Neural cell (in vitro differentiated cells): ENCODE measurements at regions not wholly inside any gene's neighbourhood (a gene's known extent, or its start where the extent isn't known, plus 50 kb on each side); places are given as distances from the start of the nearest gene placed in this dataset.

Experiments used
- H2AFZ ChIP-seq: fragments of 200-600, 300-800 bp; sonication (generic), shearing (Covaris generic); 2 replicates; pipeline ENCODE4 v1.6.0; 2014; ENCODE audit warnings: low read depth, mild to moderate bottlenecking, antibody characterized with exemption, low read length, moderate library complexity
- H3F3A ChIP-seq: fragments of 200-600 bp; shearing (Covaris generic); 2 replicates; pipeline ENCODE4 v1.6.1; 2016; ENCODE audit warnings: mild to moderate bottlenecking, moderate library complexity, mixed read lengths, antibody characterized with exemption, low read length; ENCODE audit not compliant: insufficient read depth, poor library complexity, severe bottlenecking
- H3K27ac ChIP-seq: fragments of 200-600, 300-800 bp; sonication (generic), shearing (Covaris generic); 2 replicates; pipeline ENCODE4 v1.5.1; 2014; ENCODE audit warnings: mild to moderate bottlenecking, low read length, moderate library complexity
- H3K27me3 ChIP-seq: fragments of 300-800, 200-600 bp; sonication (generic), shearing (Covaris generic); 2 replicates; pipeline ENCODE4 v1.6.0; 2014; ENCODE audit warnings: mild to moderate bottlenecking, low read depth, low read length, moderate library complexity; ENCODE audit not compliant: insufficient read depth
- H3K36me3 ChIP-seq: fragments of 300-800, 200-600 bp; sonication (generic), shearing (Covaris generic); 2 replicates; pipeline ENCODE4 v1.5.1; 2014; ENCODE audit warnings: mild to moderate bottlenecking, antibody characterized with exemption, low read length, moderate library complexity; ENCODE audit not compliant: insufficient read depth
- H3K4me2 ChIP-seq: fragments of 300-800, 200-600 bp; sonication (generic), shearing (Covaris generic); 2 replicates; pipeline ENCODE4 v1.6.0; 2014; ENCODE audit warnings: mild to moderate bottlenecking, low read length
- H3K4me3 ChIP-seq: fragments of 300-800, 200-600 bp; sonication (generic), shearing (Covaris generic); 2 replicates; pipeline ENCODE4 v1.5.1; 2014; ENCODE audit warnings: mild to moderate bottlenecking, low read length, moderate library complexity
- H3K79me2 ChIP-seq: fragments of 200-600 bp; shearing (Covaris generic); replicated peaks from 2 replicates; pipeline ENCODE4 v1.6.0; 2014; ENCODE audit warnings: mild to moderate bottlenecking, low read length, moderate library complexity; ENCODE audit not compliant: insufficient read depth
- H3K9ac ChIP-seq: fragments of 300-800, 200-600 bp; sonication (generic), shearing (Covaris generic); 2 replicates; pipeline ENCODE4 v1.6.1; 2016; ENCODE audit warnings: mild to moderate bottlenecking, low read length, mixed read lengths
- H3K9me2 ChIP-seq: fragments of 200-600 bp; shearing (Covaris generic); 2 replicates; pipeline ENCODE4 v1.6.1; 2016; ENCODE audit warnings: mild to moderate bottlenecking, low read length, mixed read lengths; ENCODE audit not compliant: insufficient read depth
- H3K9me3 ChIP-seq: fragments of 200-600, 300-800 bp; sonication (generic), shearing (Covaris generic); 2 replicates; pipeline ENCODE4 v1.6.1; 2016; ENCODE audit warnings: mild to moderate bottlenecking, mixed run types, low read length, moderate library complexity, mixed read lengths
- H4K20me1 ChIP-seq: fragments of 200-600 bp; shearing (Covaris generic); 2 replicates; pipeline ENCODE4 v1.6.1; 2016; ENCODE audit warnings: mild to moderate bottlenecking, mixed run types; ENCODE audit not compliant: insufficient read depth
- EP300 ChIP-seq: fragments of 450-650 bp; conservative IDR thresholded peaks from 2 replicates; pipeline ENCODE4 v1.6.1; 2014; ENCODE audit warnings: antibody characterized with exemption, mild to moderate bottlenecking, moderate library complexity; ENCODE audit not compliant: poor library complexity, severe bottlenecking
- EZH2 ChIP-seq: fragments of 200-600, 300-800 bp; shearing (Covaris generic), sonication (generic); IDR thresholded peaks from 2 replicates; pipeline ENCODE4 v1.6.1; 2014; ENCODE audit warnings: antibody characterized with exemption, low read length, borderline replicate concordance, mild to moderate bottlenecking; ENCODE audit not compliant: insufficient read depth, poor library complexity, severe bottlenecking
- MXI1 ChIP-seq: fragments of 450-650 bp; conservative IDR thresholded peaks from 2 replicates; pipeline ENCODE4 v1.6.1; 2014; ENCODE audit warnings: antibody characterized with exemption, mild to moderate bottlenecking; ENCODE audit not compliant: poor library complexity, severe bottlenecking
- POLR2AphosphoS5 ChIP-seq: IDR thresholded peaks from 2 replicates; pipeline ENCODE4 v1.6.1; 2012
- RAD21 ChIP-seq: fragments of 450-650 bp; conservative IDR thresholded peaks from 2 replicates; pipeline ENCODE4 v1.6.1; 2014; ENCODE audit warnings: antibody characterized with exemption, mild to moderate bottlenecking, moderate library complexity
- REST ChIP-seq: IDR thresholded peaks from 2 replicates; pipeline ENCODE4 v1.6.1; 2012; ENCODE audit warnings: borderline replicate concordance
- SMC3 ChIP-seq: fragments of 450-650 bp; conservative IDR thresholded peaks from 2 replicates; pipeline ENCODE4 v1.6.1; 2014; ENCODE audit warnings: antibody characterized with exemption, mild to moderate bottlenecking, moderate library complexity; ENCODE audit not compliant: poor library complexity
- TAF1 ChIP-seq: IDR thresholded peaks from 2 replicates; pipeline ENCODE4 v1.6.1; 2012; ENCODE audit warnings: low read depth
- TF ChIP-seq, protein P1 (sequence below): fragments of 450-650 bp; IDR thresholded peaks from 2 replicates; pipeline ENCODE4 v1.5.1; 2014; ENCODE audit warnings: antibody characterized with exemption, mild to moderate bottlenecking, moderate library complexity; ENCODE audit not compliant: poor library complexity, severe bottlenecking

DNA sequence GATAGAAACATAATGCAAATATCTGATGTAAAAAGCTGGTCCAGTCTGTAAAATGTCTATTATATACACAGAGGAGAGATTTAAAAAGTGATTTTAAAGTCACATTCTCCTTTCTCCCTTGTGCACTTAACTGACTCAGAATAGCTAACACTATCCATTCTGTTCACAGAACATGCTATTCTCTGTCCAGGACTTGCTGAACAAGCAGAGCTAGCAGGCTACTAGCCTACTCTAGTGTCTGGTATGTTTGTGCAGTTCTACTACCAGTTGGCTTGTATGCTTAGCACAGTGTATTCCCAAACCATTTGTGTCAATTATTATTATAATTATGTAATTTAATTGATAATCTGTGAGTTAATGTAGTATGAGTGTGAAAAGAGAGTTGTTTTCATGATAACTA lies 161.7 kb upstream of the NUDT12 start:
- Histone ChIP-seq H3K79me2 (no peaks in the 10 kb centered on the region), H3K4me2 (no peak overlapping the region), H2AFZ (no peak overlapping the region), H3F3A (no peaks in the 10 kb centered on the region), H4K20me1 (no peaks in the 10 kb centered on the region), H3K9ac (no peak overlapping the region), H3K27me3 (no peaks in the 10 kb centered on the region), H3K9me2 (no peaks in the 10 kb centered on the region), H3K4me3 (no peak overlapping the region), H3K9me3 (no peaks in the 10 kb centered on the region), H3K36me3 (no peaks in the 10 kb centered on the region), H3K27ac (no peak overlapping the region)
- no peak for TF ChIP-seq EZH2
- TF ChIP-seq MXI1: no peak
- TF ChIP-seq SMC3: no peak
- TF ChIP-seq RAD21: no peak
- TF ChIP-seq EP300: no peak
- TF ChIP-seq, protein P1, sequence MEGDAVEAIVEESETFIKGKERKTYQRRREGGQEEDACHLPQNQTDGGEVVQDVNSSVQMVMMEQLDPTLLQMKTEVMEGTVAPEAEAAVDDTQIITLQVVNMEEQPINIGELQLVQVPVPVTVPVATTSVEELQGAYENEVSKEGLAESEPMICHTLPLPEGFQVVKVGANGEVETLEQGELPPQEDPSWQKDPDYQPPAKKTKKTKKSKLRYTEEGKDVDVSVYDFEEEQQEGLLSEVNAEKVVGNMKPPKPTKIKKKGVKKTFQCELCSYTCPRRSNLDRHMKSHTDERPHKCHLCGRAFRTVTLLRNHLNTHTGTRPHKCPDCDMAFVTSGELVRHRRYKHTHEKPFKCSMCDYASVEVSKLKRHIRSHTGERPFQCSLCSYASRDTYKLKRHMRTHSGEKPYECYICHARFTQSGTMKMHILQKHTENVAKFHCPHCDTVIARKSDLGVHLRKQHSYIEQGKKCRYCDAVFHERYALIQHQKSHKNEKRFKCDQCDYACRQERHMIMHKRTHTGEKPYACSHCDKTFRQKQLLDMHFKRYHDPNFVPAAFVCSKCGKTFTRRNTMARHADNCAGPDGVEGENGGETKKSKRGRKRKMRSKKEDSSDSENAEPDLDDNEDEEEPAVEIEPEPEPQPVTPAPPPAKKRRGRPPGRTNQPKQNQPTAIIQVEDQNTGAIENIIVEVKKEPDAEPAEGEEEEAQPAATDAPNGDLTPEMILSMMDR: no peak
- no peak for TF ChIP-seq TAF1

GRCh38 chr5:103721183-103721582 lies 158.6 kb upstream of the NUDT12 start:
- H3K27ac ChIP-seq: no peak overlapping the region
- no peaks in the 10 kb centered on the region for H4K20me1 ChIP-seq
- TF ChIP-seq SMC3 (no peak), EZH2 (no peak), REST (no peak), TAF1 (no peak), POLR2AphosphoS5 (no peak), MXI1 (no peak), RAD21 (no peak), EP300 (no peak)
- TF ChIP-seq, protein P1: no peak
- no peaks in the 10 kb centered on the region for H3F3A ChIP-seq
- no peaks in the 10 kb centered on the region for H3K9me3 ChIP-seq
- H3K4me3 ChIP-seq: no peak overlapping the region
- no peaks in the 10 kb centered on the region for H3K36me3 ChIP-seq
- H3K79me2 ChIP-seq: no peaks in the 10 kb centered on the region
- H3K9me2 ChIP-seq: no peaks in the 10 kb centered on the region
- no peak overlapping the region for H3K9ac ChIP-seq
- H2AFZ ChIP-seq: no peak overlapping the region
- no peaks in the 10 kb centered on the region for H3K27me3 ChIP-seq
- no peak overlapping the region for H3K4me2 ChIP-seq
